ENCODE measurements at regions not wholly inside any gene's neighbourhood (a gene's known extent, or its start where the extent isn't known, plus 50 kb on each side); places are given as distances from the start of the nearest gene placed in this dataset.
A peak's percentile ranks its signal among the peaks of the same experiment; 100 is the strongest.

DNA sequence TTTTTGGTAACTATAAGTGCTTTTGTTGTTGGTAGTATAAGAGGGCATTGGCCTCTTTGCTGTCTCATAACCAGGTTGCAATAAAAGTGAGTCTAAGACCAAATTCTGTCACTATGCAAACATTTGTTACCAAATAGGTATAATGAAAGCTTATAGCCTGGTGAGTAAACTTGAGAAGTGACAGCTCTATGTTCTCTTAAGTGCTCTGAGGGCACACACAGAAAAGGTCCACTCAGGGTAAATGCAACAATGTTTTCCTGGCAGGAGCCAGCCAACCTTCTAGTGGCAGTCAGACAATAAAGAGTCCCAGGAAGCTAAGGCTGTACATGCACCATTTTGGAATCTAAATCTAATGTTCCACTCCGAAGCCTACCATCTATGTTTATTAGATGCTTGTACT, 262.1 kb upstream of the TGFBR2 start:
- H3K79me2 ChIP-seq (ENCODE audit: control insufficient read depth, insufficient read depth, low read length), result no peaks in the 10 kb centered on the region
- H3K4me2 ChIP-seq (ENCODE audit: control insufficient read depth, extremely low read depth, insufficient read depth, low read depth, low read length), result no peak overlapping the region
- FAIRE-seq (peak; percentile 46), DNase-seq (ENCODE audit: low read depth, low spot score) (no peak)
- no peak overlapping the region for H3K9ac ChIP-seq (ENCODE audit: control insufficient read depth, extremely low read depth, insufficient read depth, low read length)
- H3K27me3 ChIP-seq (ENCODE audit: control insufficient read depth, extremely low read depth, insufficient read depth, low read length), result no peaks in the 10 kb centered on the region
- peak overlapping the region; percentile 82 for H3K27ac ChIP-seq (ENCODE audit: control insufficient read depth, insufficient read depth, low read length)
- H3K9me1 ChIP-seq (ENCODE audit: control insufficient read depth, extremely low read depth, insufficient read depth, low read length), result no peaks in the 10 kb centered on the region
- dilution Hi-C loops (cut with MboI; ENCODE audit: extremely low pct_ligation_motif_present, low sequenced_read_pairs), result no loop called here
- H4K20me1 ChIP-seq (ENCODE audit: control insufficient read depth, extremely low read depth, insufficient read depth, low read length), result no peaks in the 10 kb centered on the region
- no peak for TF ChIP-seq EZH2 (IDR thresholded peaks at IDR 0.05; ENCODE audit: low read length)
- TF ChIP-seq, protein P1, sequence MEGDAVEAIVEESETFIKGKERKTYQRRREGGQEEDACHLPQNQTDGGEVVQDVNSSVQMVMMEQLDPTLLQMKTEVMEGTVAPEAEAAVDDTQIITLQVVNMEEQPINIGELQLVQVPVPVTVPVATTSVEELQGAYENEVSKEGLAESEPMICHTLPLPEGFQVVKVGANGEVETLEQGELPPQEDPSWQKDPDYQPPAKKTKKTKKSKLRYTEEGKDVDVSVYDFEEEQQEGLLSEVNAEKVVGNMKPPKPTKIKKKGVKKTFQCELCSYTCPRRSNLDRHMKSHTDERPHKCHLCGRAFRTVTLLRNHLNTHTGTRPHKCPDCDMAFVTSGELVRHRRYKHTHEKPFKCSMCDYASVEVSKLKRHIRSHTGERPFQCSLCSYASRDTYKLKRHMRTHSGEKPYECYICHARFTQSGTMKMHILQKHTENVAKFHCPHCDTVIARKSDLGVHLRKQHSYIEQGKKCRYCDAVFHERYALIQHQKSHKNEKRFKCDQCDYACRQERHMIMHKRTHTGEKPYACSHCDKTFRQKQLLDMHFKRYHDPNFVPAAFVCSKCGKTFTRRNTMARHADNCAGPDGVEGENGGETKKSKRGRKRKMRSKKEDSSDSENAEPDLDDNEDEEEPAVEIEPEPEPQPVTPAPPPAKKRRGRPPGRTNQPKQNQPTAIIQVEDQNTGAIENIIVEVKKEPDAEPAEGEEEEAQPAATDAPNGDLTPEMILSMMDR (optimal IDR thresholded peaks at IDR 0.05 in 1 of 3, IDR thresholded peaks at IDR 0.05 in 1 of 3, conservative IDR thresholded peaks at IDR 0.05 in 1 of 3; ENCODE audit: extremely low read depth in 1 of 3, insufficient read depth in 2 of 3, low read length in 3 of 3), result no peak
- no peak overlapping the region for H3K4me3 ChIP-seq (ENCODE audit: control insufficient read depth in 2 of 3, extremely low read depth in 1 of 3, insufficient read depth in 2 of 3, low read depth in 1 of 3, low read length in 3 of 3)
- H3K9me3 ChIP-seq (ENCODE audit: control insufficient read depth, low read depth, low read length), result no peaks in the 10 kb centered on the region
- H2AFZ ChIP-seq (ENCODE audit: control insufficient read depth, low read length), result no peak overlapping the region
- H3K4me1 ChIP-seq (ENCODE audit: control insufficient read depth, extremely low read depth, insufficient read depth, low read length), result peaks cover 69% of the 10 kb centered on the region
- no peaks in the 10 kb centered on the region for H3K36me3 ChIP-seq (ENCODE audit: control insufficient read depth in 2 of 2, extremely low read depth in 1 of 2, insufficient read depth in 2 of 2, low read length in 2 of 2)

DNA sequence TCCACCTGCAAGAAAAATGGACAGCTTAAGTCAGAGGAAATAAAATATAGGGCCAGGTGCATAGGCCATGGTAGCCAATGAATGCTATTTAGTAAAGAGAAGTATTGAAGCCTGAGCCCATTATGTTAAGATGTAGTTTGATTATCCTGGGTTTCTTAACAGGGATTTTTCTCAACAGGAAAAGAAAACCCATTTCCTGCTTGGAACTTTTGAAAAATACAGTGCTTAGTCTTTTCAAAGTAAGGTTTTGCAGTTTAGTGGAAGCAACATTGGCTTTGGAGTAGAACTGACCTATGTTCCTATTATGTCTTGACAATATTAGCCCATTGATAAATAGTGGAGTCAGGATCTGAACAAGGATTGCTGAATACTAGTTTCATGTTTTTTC, 259.5 kb upstream of the TGFBR2 start:
- Histone ChIP-seq H3K79me2 (ENCODE audit: control insufficient read depth, insufficient read depth, low read length) (no peaks in the 10 kb centered on the region), H3K9me3 (ENCODE audit: control insufficient read depth, low read depth, low read length) (no peaks in the 10 kb centered on the region), H3K36me3 (ENCODE audit: control insufficient read depth in 2 of 2, extremely low read depth in 1 of 2, insufficient read depth in 2 of 2, low read length in 2 of 2) (no peaks in the 10 kb centered on the region), H3K27me3 (ENCODE audit: control insufficient read depth, extremely low read depth, insufficient read depth, low read length) (no peaks in the 10 kb centered on the region), H3K9ac (ENCODE audit: control insufficient read depth, extremely low read depth, insufficient read depth, low read length) (peak overlapping the region; percentile 39), H3K4me1 (ENCODE audit: control insufficient read depth, extremely low read depth, insufficient read depth, low read length) (peaks cover 67% of the 10 kb centered on the region), H3K27ac (ENCODE audit: control insufficient read depth, insufficient read depth, low read length) (peak overlapping the region; percentile 94), H3K4me3 (ENCODE audit: control insufficient read depth in 2 of 3, extremely low read depth in 1 of 3, insufficient read depth in 2 of 3, low read depth in 1 of 3, low read length in 3 of 3) (no peak overlapping the region), H2AFZ (ENCODE audit: control insufficient read depth, low read length) (no peak overlapping the region), H4K20me1 (ENCODE audit: control insufficient read depth, extremely low read depth, insufficient read depth, low read length) (no peaks in the 10 kb centered on the region), H3K9me1 (ENCODE audit: control insufficient read depth, extremely low read depth, insufficient read depth, low read length) (no peaks in the 10 kb centered on the region), H3K4me2 (ENCODE audit: control insufficient read depth, extremely low read depth, insufficient read depth, low read depth, low read length) (peak overlapping the region; percentile 72)
- DNase-seq (ENCODE audit: low read depth, low spot score) (no peak), FAIRE-seq (no peak)
- TF ChIP-seq, protein P1 (optimal IDR thresholded peaks at IDR 0.05 in 1 of 3, IDR thresholded peaks at IDR 0.05 in 1 of 3, conservative IDR thresholded peaks at IDR 0.05 in 1 of 3; ENCODE audit: extremely low read depth in 1 of 3, insufficient read depth in 2 of 3, low read length in 3 of 3), result no peak
- TF ChIP-seq EZH2 (IDR thresholded peaks at IDR 0.05; ENCODE audit: low read length), result no peak
- dilution Hi-C loops (cut with MboI; ENCODE audit: extremely low pct_ligation_motif_present, low sequenced_read_pairs), result no loop called here
